ENCODE measurements at regions not wholly inside any gene's neighbourhood (a gene's known extent, or its start where the extent isn't known, plus 50 kb on each side); places are given as distances from the start of the nearest gene placed in this dataset.
"Not testable (repeated sequence)": the region's sequence is repeated elsewhere in the genome, so short reads cannot be mapped to it uniquely, and the experiment has no call there.

- no peak for DNase-seq
These were observed 944.8 kb downstream of the DNAH5 start for GRCh38 chr5:12999667-13000066.

- no peak for DNase-seq
These were observed 959.3 kb downstream of the DNAH5 start for GRCh38 chr5:12985142-12985541.

- no peak for DNase-seq
These were observed 969.6 kb downstream of the DNAH5 start for GRCh38 chr5:12974856-12975255.

- no peak for DNase-seq
These were observed 978.7 kb downstream of the DNAH5 start for GRCh38 chr5:12965804-12966203.

- DNase-seq: no peak
These were observed 984.8 kb downstream of the DNAH5 start for GRCh38 chr5:12959713-12960112.

- DNase-seq: no peak
These were observed 992.1 kb downstream of the DNAH5 start for GRCh38 chr5:12952409-12952808.

GRCh38 chr5:12951846-12952245 lies 992.6 kb downstream of the DNAH5 start:
- no peak for DNase-seq

- no peak for DNase-seq
These were observed 997.1 kb downstream of the DNAH5 start for GRCh38 chr5:12947379-12947778.

GRCh38 chr5:12945477-12945876 lies 999.0 kb downstream of the DNAH5 start:
- DNase-seq: not testable (repeated sequence)

- DNase-seq: no peak
These were observed 1008.3 kb downstream of the DNAH5 start for GRCh38 chr5:12936221-12936620.

- no peak for DNase-seq
These were observed 1009.8 kb downstream of the DNAH5 start for GRCh38 chr5:12934722-12935121.

GRCh38 chr5:12920527-12920926 lies 1016.3 kb upstream of the CTNND2 start:
- no peak for DNase-seq

- DNase-seq: no peak
These were observed 1006.9 kb upstream of the CTNND2 start for GRCh38 chr5:12911156-12911555.

- DNase-seq: peak; percentile 4
These were observed 1006.4 kb upstream of the CTNND2 start for GRCh38 chr5:12910641-12911040.

GRCh38 chr5:12902611-12903010 lies 998.4 kb upstream of the CTNND2 start:
- DNase-seq: no peak

GRCh38 chr5:12901696-12902095 lies 997.5 kb upstream of the CTNND2 start:
- DNase-seq: no peak

- DNase-seq: no peak
These were observed 991.8 kb upstream of the CTNND2 start for GRCh38 chr5:12896086-12896485.

- DNase-seq: no peak
These were observed 980.8 kb upstream of the CTNND2 start for GRCh38 chr5:12885018-12885417.

GRCh38 chr5:12883395-12883794 lies 979.1 kb upstream of the CTNND2 start:
- DNase-seq: no peak

- DNase-seq: peak; percentile 30
These were observed 972.5 kb upstream of the CTNND2 start for GRCh38 chr5:12876541-12877298.

- DNase-seq: no peak
These were observed 966.8 kb upstream of the CTNND2 start for GRCh38 chr5:12870872-12871539.

GRCh38 chr5:12865529-12865928 lies 961.3 kb upstream of the CTNND2 start:
- DNase-seq: no peak

- peak; percentile 5 for DNase-seq
These were observed 957.8 kb upstream of the CTNND2 start for GRCh38 chr5:12861886-12862654.

GRCh38 chr5:12856105-12856504 lies 951.9 kb upstream of the CTNND2 start:
- DNase-seq: not testable (repeated sequence)
